ENCODE measurements at regions not wholly inside any gene's neighbourhood (a gene's known extent, or its start where the extent isn't known, plus 50 kb on each side); places are given as distances from the start of the nearest gene placed in this dataset.
"Not testable (repeated sequence)": the region's sequence is repeated elsewhere in the genome, so short reads cannot be mapped to it uniquely, and the experiment has no call there.

- no peak for DNase-seq
These were observed 86.0 kb upstream of the KCTD7 start for GRCh38 chr7:66542528-66543269.

- DNase-seq = no peak
These were observed 79.2 kb upstream of the KCTD7 start for GRCh38 chr7:66549466-66549865.

DNA sequence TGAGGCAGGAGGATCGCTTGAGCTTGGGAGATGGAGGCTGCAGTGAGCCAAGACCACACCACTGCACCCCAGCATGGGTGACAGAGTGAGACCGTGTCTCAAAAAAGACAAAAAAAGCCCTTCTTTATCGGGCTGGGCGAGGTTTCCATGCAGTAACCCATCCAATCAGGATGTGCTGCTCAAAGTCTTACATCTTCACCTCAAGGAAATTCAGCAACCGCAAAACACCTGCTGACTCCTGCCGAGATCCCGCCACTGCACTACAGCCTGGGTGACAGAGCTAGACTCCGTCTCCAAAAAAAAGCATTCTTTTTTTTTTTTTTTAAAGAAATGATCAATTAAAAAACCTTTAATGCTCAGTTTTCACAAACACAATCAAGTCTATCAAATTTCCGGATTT, 75.7 kb upstream of the KCTD7 start:
- no peak for DNase-seq

DNA sequence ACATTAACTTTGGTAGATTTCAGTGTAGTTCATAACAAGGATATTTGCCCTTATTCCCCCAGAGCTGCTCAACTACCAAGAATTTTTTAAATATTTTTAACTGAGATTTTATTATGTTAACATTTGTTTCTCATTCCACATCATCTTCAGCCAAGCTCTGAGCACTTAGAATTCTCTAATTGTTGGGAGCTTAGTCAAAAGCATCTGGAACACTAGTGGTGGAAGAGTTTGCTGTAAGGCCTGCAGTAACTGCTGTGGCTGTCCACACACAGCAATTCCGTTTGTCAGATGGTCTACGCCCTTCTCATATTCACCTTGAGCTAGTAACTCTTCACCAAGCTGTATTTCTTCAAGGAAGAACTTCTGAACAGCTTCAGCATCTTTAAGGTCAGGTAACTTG, 75.0 kb upstream of the KCTD7 start:
- DNase-seq = not testable (repeated sequence)

- not testable (repeated sequence) for DNase-seq
These were observed 74.4 kb upstream of the KCTD7 start for GRCh38 chr7:66554291-66554690.

- not testable (repeated sequence) for DNase-seq
These were observed 73.7 kb upstream of the KCTD7 start for GRCh38 chr7:66554842-66555430.

GRCh38 chr7:66556177-66556548, 72.5 kb upstream of the KCTD7 start:
- DNase-seq = no peak

- no peak for DNase-seq
These were observed 72.0 kb upstream of the KCTD7 start for GRCh38 chr7:66556549-66557213.

GRCh38 chr7:66557214-66558200, 71.2 kb upstream of the KCTD7 start:
- DNase-seq = peak; percentile 73

DNA sequence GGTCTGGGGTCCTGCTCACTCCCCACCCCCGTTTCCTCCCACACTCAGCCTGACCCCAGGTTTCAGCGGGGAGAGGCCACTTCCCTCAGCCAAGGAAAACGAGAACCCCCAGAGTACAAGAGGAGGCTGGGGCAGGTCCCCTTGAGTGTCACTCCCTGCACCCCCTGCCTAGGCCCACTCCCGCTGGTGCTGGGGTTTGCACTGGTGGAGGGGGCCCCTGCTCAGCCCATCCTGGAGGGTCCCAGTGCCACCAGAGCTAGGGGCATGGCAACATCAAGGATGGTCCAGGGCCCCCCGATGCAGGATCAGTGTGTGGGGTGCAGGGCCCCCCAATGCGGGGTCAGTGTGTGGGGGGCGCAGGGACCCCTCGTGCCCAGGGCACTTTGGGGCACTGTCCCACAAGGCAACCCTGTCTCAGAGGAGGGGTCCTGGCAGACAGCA, 70.5 kb upstream of the KCTD7 start:
- no peak for DNase-seq

DNA sequence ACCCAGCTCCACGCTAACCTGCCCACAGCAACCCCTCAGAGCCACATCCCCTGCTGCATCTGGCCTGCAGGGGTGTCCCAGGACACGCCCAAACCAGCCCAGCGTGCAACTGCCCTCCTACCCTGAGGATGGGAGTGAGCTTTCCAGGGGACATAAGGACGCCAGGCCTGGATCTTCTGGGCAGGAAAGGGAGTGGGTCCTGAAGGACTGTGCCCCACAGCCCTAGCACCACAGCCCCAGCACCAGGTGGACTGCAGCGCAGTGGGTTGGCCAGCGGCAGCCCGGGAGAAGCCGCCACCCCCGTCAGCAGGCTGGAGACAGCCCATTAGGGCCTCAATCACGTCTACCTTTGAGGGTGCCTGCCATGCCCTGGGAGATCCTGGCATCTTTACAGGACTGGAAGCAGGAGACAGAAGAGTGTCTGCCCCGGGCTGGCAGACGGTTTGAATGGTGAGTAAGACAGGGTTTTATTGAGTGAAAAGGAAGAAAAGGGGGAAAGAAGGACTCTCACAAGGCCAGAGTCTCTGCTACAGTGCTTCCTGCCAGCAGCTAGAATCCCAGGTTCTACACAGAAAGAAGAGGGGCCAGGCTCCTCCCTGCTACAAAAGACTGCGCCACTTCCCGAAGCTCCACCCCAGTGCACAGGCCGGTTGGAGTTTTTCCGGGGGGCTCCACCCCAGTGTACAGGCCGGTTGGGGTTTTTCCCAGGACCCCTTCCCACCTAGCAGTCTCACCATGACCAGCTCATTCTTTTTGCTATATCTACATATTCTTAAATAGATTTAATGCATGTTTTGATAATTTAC, 69.8 kb upstream of the KCTD7 start:
- DNase-seq = no peak

- DNase-seq = no peak
These were observed 64.6 kb upstream of the KCTD7 start for GRCh38 chr7:66564045-66564444.

DNA sequence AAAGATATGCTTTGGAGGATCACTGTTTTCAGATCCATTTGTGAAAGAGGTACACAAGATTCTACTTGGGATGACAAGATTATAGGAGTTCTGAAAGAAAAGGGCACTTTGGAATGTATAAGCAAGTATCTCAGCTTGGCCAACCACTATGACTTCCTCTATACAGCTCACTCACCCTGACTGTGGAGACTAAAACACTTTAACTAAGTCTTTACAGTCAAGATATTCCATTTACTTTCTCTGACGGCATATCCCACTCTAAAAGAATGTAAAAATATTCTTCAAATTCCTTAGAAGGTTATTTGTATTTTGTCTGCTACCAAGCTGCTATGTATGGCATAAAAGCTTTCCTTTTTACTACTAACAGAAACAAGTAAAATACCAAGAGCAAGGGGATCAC, 58.5 kb upstream of the KCTD7 start:
- not testable (repeated sequence) for DNase-seq

- no peak for DNase-seq
These were observed 57.1 kb upstream of the KCTD7 start for GRCh38 chr7:66571568-66571967.

DNA sequence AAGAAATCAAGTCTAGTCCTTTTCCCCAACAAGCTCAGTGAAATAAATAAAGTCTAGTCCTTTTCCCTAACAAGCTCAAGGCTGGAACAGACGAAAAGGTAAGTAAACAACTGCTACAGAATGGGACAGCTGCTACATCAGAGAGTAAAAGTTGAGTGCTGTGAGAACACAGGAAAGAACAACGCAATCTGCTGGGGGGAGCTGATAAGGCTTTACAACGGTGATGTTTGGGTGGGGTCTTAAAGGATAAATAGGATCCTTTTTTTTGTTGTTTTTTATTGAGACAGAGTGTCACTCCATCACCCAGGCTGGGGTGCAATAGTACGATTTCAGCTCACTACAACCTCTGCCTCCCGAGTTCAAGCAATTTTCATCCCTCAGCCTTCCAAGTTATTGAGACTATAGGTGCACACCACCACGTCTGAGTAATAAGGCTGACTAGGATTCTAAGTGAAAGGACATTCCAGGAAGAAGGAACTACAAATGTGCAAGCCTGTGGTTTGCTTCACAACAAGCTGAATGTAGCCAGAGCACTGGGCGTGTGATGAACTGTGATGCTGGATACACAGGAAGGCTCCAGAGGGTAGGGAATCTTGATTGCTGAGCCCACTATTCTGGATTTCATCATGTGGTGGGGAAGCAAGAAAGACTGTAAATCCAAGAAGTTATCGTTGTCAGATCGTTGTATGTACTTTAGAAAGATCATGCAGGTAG, 54.7 kb upstream of the KCTD7 start:
- DNase-seq = not testable (repeated sequence)

GRCh38 chr7:66574768-66575167, 53.9 kb upstream of the KCTD7 start:
- DNase-seq = not testable (repeated sequence)

GRCh38 chr7:66575398-66575797, 53.3 kb upstream of the KCTD7 start:
- no peak for DNase-seq

- no peak for DNase-seq
These were observed 52.0 kb upstream of the KCTD7 start for GRCh38 chr7:66576646-66577045.
